HEK293 (cell line): ENCODE measurements at regions not wholly inside any gene's neighbourhood (a gene's known extent, or its start where the extent isn't known, plus 50 kb on each side); places are given as distances from the start of the nearest gene placed in this dataset.

Experiments used
- CTCF ChIA-PET: fragments of 350-600 bp; formaldehyde crosslinking; extraction: SDS; loops from one replicate; lab custom pipeline; 2021; ENCODE audit warnings: antibody characterized with exemption; lab: Yijun Ruan, JAX
- POLR2A ChIA-PET: fragments of 300-600 bp; formaldehyde crosslinking; extraction: SDS; loops from one replicate; lab custom pipeline; 2020; ENCODE audit warnings: antibody characterized with exemption, inconsistent platforms; lab: Yijun Ruan, JAX
- H3K27ac ChIP-seq: fragments of 200-500 bp; sonication (Bioruptor generic); 2 replicates; pipeline ENCODE4 v1.5.1; 2014; ENCODE audit warnings: low read depth, low read length, control low read depth, inconsistent platforms; ENCODE audit errors: extremely low read depth
- H3K36me3 ChIP-seq, 2 experiments: fragments of 200-500 bp in 1 of 2; sonication (Bioruptor generic) in 1 of 2; 1 replicate in 1 of 2; 2 replicates in 1 of 2; pipeline ENCODE4 v1.5.1; 2014 to 2017; ENCODE audit warnings: inconsistent platforms in 2 of 2, low read length in 2 of 2; ENCODE audit not compliant: control insufficient read depth in 2 of 2, insufficient read depth in 1 of 2
- H3K4me1 ChIP-seq: fragments of 200-500 bp; sonication (Bioruptor generic); 2 replicates; pipeline ENCODE4 v1.5.1; 2014; ENCODE audit warnings: mild to moderate bottlenecking, low read length, inconsistent platforms; ENCODE audit not compliant: control insufficient read depth, insufficient read depth
- H3K4me3 ChIP-seq: 2 replicates; pipeline ENCODE4 v1.5.1; 2011; ENCODE audit warnings: low read depth, mild to moderate bottlenecking, control low read depth, low read length, moderate library complexity
- H3K9me3 ChIP-seq: fragments of 200-500 bp; sonication (Bioruptor generic); 2 replicates; pipeline ENCODE4 v1.5.1; 2014; ENCODE audit warnings: low read depth, low read length, inconsistent platforms; ENCODE audit not compliant: control insufficient read depth, insufficient read depth
- FEZF1 ChIP-seq: fragments of 450-650 bp; formaldehyde crosslinking; IDR thresholded peaks from 2 replicates; pipeline ENCODE4 v1.5.1; 2016; ENCODE audit warnings: missing biosample characterization, missing genetic modification characterization
- GLIS2 ChIP-seq: fragments of 450-650 bp; formaldehyde crosslinking; IDR thresholded peaks from 2 replicates; pipeline ENCODE4 v1.5.1; 2016; ENCODE audit warnings: missing biosample characterization, missing genetic modification characterization
- ZFP69B ChIP-seq: fragments of 450-650 bp; formaldehyde crosslinking; IDR thresholded peaks from 2 replicates; pipeline ENCODE4 v1.5.1; 2016; ENCODE audit warnings: missing biosample characterization, missing genetic modification characterization
- ZNF114 ChIP-seq: fragments of 450-650 bp; formaldehyde crosslinking; IDR thresholded peaks from 2 replicates; pipeline ENCODE4 v1.5.0; 2017; ENCODE audit warnings: missing biosample characterization, missing genetic modification characterization
- ZNF157 ChIP-seq: fragments of 450-650 bp; formaldehyde crosslinking; IDR thresholded peaks from 2 replicates; pipeline ENCODE4 v1.5.1; 2016; ENCODE audit warnings: missing biosample characterization, missing genetic modification characterization
- ZNF169 ChIP-seq: fragments of 450-650 bp; formaldehyde crosslinking; IDR thresholded peaks from 2 replicates; pipeline ENCODE4 v1.5.1; 2016; ENCODE audit warnings: missing biosample characterization, missing genetic modification characterization
- ZNF23 ChIP-seq: fragments of 450-650 bp; formaldehyde crosslinking; IDR thresholded peaks from 2 replicates; pipeline ENCODE4 v1.5.1; 2016; ENCODE audit warnings: missing biosample characterization, missing genetic modification characterization, borderline replicate concordance
- ZNF239 ChIP-seq: fragments of 450-650 bp; formaldehyde crosslinking; IDR thresholded peaks from 2 replicates; pipeline ENCODE4 v1.5.1; 2016; ENCODE audit warnings: missing biosample characterization, missing genetic modification characterization
- ZNF24 ChIP-seq: fragments of 450-650 bp; formaldehyde crosslinking; IDR thresholded peaks from 2 replicates; pipeline ENCODE4 v1.5.1; 2016; ENCODE audit warnings: missing biosample characterization, missing genetic modification characterization
- ZNF248 ChIP-seq: fragments of 450-650 bp; formaldehyde crosslinking; IDR thresholded peaks from 2 replicates; pipeline ENCODE4 v1.5.1; 2017; ENCODE audit warnings: missing biosample characterization, missing genetic modification characterization
- ZNF292 ChIP-seq: fragments of 450-650 bp; formaldehyde crosslinking; IDR thresholded peaks from 2 replicates; pipeline ENCODE4 v1.5.1; 2016; ENCODE audit warnings: low read depth, missing biosample characterization, missing genetic modification characterization, borderline replicate concordance
- ZNF654 ChIP-seq: fragments of 450-650 bp; formaldehyde crosslinking; IDR thresholded peaks from 2 replicates; pipeline ENCODE4 v1.5.1; 2016; ENCODE audit warnings: low read depth, missing biosample characterization, missing genetic modification characterization
- ZNF664 ChIP-seq: fragments of 450-650 bp; formaldehyde crosslinking; IDR thresholded peaks from 2 replicates; pipeline ENCODE4 v1.5.1; 2016; ENCODE audit warnings: missing biosample characterization, missing genetic modification characterization
- ZNF792 ChIP-seq: fragments of 450-650 bp; formaldehyde crosslinking; IDR thresholded peaks from 2 replicates; pipeline ENCODE4 v1.5.1; 2016; ENCODE audit warnings: missing biosample characterization, missing genetic modification characterization
- ZSCAN30 ChIP-seq: fragments of 450-650 bp; IDR thresholded peaks from 2 replicates; pipeline ENCODE4 v1.5.1; 2018; ENCODE audit warnings: missing biosample characterization, mild to moderate bottlenecking, missing genetic modification characterization, moderate library complexity
- TF ChIP-seq, protein P1 (sequence below): fragments of 450-650 bp; IDR thresholded peaks from 2 replicates; pipeline ENCODE4 v1.5.1; 2018; ENCODE audit warnings: missing biosample characterization, missing genetic modification characterization
- TF ChIP-seq, protein P2 (sequence below): fragments of 450-650 bp; formaldehyde crosslinking; IDR thresholded peaks from 2 replicates; pipeline ENCODE4 v1.5.1; 2017; ENCODE audit warnings: missing biosample characterization, missing genetic modification characterization
- TF ChIP-seq, protein P3 (sequence below): sonication (generic); formaldehyde crosslinking; IDR thresholded peaks from 2 replicates; pipeline ENCODE4 v1.8.1; 2022; ENCODE audit warnings: mild to moderate bottlenecking, moderate library complexity, missing genetic modification reagents
- TF ChIP-seq, protein P4 (sequence below): fragments of 450-650 bp; formaldehyde crosslinking; IDR thresholded peaks from 2 replicates; pipeline ENCODE4 v1.5.1; 2016; ENCODE audit warnings: missing biosample characterization, missing genetic modification characterization

- H3K9me3 ChIP-seq = no peaks in the 10 kb centered on the region
- TF ChIP-seq, protein P1, sequence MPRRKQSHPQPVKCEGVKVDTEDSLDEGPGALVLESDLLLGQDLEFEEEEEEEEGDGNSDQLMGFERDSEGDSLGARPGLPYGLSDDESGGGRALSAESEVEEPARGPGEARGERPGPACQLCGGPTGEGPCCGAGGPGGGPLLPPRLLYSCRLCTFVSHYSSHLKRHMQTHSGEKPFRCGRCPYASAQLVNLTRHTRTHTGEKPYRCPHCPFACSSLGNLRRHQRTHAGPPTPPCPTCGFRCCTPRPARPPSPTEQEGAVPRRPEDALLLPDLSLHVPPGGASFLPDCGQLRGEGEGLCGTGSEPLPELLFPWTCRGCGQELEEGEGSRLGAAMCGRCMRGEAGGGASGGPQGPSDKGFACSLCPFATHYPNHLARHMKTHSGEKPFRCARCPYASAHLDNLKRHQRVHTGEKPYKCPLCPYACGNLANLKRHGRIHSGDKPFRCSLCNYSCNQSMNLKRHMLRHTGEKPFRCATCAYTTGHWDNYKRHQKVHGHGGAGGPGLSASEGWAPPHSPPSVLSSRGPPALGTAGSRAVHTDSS = no peak
- TF ChIP-seq ZNF169 (tag by site-specific recombination) (no peak), ZNF23 (tag by site-specific recombination) (no peak), ZNF664 (no peak), ZNF792 (tag by site-specific recombination) (no peak), ZSCAN30 (tag by site-specific recombination) (no peak), ZNF24 (tag by site-specific recombination) (no peak), ZNF654 (no peak), ZFP69B (tag by site-specific recombination) (no peak), FEZF1 (tag by site-specific recombination) (no peak), ZNF248 (tag by site-specific recombination) (no peak)
- TF ChIP-seq, protein P2, sequence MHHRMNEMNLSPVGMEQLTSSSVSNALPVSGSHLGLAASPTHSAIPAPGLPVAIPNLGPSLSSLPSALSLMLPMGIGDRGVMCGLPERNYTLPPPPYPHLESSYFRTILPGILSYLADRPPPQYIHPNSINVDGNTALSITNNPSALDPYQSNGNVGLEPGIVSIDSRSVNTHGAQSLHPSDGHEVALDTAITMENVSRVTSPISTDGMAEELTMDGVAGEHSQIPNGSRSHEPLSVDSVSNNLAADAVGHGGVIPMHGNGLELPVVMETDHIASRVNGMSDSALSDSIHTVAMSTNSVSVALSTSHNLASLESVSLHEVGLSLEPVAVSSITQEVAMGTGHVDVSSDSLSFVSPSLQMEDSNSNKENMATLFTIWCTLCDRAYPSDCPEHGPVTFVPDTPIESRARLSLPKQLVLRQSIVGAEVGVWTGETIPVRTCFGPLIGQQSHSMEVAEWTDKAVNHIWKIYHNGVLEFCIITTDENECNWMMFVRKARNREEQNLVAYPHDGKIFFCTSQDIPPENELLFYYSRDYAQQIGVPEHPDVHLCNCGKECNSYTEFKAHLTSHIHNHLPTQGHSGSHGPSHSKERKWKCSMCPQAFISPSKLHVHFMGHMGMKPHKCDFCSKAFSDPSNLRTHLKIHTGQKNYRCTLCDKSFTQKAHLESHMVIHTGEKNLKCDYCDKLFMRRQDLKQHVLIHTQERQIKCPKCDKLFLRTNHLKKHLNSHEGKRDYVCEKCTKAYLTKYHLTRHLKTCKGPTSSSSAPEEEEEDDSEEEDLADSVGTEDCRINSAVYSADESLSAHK (tag by site-specific recombination) = no peak
- H3K36me3 ChIP-seq = no peaks in the 10 kb centered on the region
- no peak overlapping the region for H3K27ac ChIP-seq
- no peaks in the 10 kb centered on the region for H3K4me1 ChIP-seq
- no peak overlapping the region for H3K4me3 ChIP-seq
- POLR2A ChIA-PET = no interaction called here
- CTCF ChIA-PET = interaction anchor here (0.6 kb wide), 1 partner anchor 12 kb away, joined by 3 read pairs; no protein-coding TSS in a partner anchor
These were observed 92.8 kb upstream of the TMTC2 start for GRCh38 chr12:82593901-82594396.

DNA sequence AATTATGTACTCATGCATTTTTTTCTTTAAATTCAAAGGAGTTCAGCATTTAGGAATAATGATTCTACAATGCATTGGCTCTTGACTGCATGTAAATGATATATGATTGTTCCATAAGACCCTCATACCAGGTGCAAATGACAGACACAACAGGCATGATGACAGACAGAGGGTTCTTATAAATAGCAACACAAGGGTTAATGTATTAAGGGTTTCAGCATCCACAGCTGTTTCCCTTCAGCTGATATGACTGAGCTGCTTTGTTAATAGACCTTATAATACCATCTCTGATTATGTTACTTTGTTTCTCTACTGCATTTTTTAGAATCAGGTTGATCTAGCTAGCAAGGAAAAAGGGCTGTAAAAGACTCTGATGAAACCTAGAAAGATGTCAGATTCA lies 90.8 kb upstream of the TMTC2 start:
- H3K9me3 ChIP-seq = no peaks in the 10 kb centered on the region
- H3K4me1 ChIP-seq = no peaks in the 10 kb centered on the region
- CTCF ChIA-PET = no interaction called here
- POLR2A ChIA-PET = no interaction called here
- H3K36me3 ChIP-seq = no peaks in the 10 kb centered on the region
- no peak overlapping the region for H3K27ac ChIP-seq
- no peak overlapping the region for H3K4me3 ChIP-seq
- TF ChIP-seq, protein P3, sequence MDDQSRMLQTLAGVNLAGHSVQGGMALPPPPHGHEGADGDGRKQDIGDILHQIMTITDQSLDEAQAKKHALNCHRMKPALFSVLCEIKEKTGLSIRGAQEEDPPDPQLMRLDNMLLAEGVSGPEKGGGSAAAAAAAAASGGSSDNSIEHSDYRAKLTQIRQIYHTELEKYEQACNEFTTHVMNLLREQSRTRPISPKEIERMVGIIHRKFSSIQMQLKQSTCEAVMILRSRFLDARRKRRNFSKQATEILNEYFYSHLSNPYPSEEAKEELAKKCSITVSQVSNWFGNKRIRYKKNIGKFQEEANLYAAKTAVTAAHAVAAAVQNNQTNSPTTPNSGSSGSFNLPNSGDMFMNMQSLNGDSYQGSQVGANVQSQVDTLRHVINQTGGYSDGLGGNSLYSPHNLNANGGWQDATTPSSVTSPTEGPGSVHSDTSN (CRISPR knock-in tag) = no peak
- TF ChIP-seq ZNF157 = no peak
- TF ChIP-seq ZNF292 (tag by site-specific recombination) = no peak
- no peak for TF ChIP-seq GLIS2
- TF ChIP-seq, protein P4, sequence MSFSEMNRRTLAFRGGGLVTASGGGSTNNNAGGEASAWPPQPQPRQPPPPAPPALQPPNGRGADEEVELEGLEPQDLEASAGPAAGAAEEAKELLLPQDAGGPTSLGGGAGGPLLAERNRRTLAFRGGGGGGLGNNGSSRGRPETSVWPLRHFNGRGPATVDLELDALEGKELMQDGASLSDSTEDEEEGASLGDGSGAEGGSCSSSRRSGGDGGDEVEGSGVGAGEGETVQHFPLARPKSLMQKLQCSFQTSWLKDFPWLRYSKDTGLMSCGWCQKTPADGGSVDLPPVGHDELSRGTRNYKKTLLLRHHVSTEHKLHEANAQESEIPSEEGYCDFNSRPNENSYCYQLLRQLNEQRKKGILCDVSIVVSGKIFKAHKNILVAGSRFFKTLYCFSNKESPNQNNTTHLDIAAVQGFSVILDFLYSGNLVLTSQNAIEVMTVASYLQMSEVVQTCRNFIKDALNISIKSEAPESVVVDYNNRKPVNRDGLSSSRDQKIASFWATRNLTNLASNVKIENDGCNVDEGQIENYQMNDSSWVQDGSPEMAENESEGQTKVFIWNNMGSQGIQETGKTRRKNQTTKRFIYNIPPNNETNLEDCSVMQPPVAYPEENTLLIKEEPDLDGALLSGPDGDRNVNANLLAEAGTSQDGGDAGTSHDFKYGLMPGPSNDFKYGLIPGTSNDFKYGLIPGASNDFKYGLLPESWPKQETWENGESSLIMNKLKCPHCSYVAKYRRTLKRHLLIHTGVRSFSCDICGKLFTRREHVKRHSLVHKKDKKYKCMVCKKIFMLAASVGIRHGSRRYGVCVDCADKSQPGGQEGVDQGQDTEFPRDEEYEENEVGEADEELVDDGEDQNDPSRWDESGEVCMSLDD (tag by site-specific recombination) = no peak
- TF ChIP-seq ZNF114 (tag by site-specific recombination) = no peak
- no peak for TF ChIP-seq ZNF248 (tag by site-specific recombination)
- TF ChIP-seq ZNF239 = no peak
- TF ChIP-seq, all 188 proteins: peak for 0
